ENCODE measurements at regions not wholly inside any gene's neighbourhood (a gene's known extent, or its start where the extent isn't known, plus 50 kb on each side); places are given as distances from the start of the nearest gene placed in this dataset.

GRCh38 chr5:27568811-27569210 is 530.4 kb upstream of the CDH9 start:
- no peak for ATAC-seq
- DNase-seq (ENCODE audit: low spot score), result no peak
- intact Hi-C loops (cut with DNase I), result no loop called here

GRCh38 chr5:27561408-27561807 is 523.0 kb upstream of the CDH9 start:
- intact Hi-C loops (cut with DNase I), result no loop called here
- ATAC-seq, result no peak
- DNase-seq (ENCODE audit: low spot score), result no peak

- intact Hi-C loops (cut with DNase I), result no loop called here
- DNase-seq (ENCODE audit: low spot score) (no peak), ATAC-seq (no peak)
These were observed 510.1 kb upstream of the CDH9 start for GRCh38 chr5:27548484-27548883.

GRCh38 chr5:27535031-27535557 is 496.7 kb upstream of the CDH9 start:
- no peak for DNase-seq (ENCODE audit: low spot score)
- intact Hi-C loops (cut with DNase I), result no loop called here
- no peak for ATAC-seq

GRCh38 chr5:27532305-27532704 is 493.9 kb upstream of the CDH9 start:
- DNase-seq (ENCODE audit: low spot score) (no peak), ATAC-seq (no peak)
- intact Hi-C loops (cut with DNase I), result no loop called here

- intact Hi-C loops (cut with DNase I), result no loop called here
- no peak for DNase-seq (ENCODE audit: low spot score)
- ATAC-seq, result no peak
These were observed 486.1 kb upstream of the CDH9 start for GRCh38 chr5:27524515-27524914.

GRCh38 chr5:27523629-27524028 is 485.2 kb upstream of the CDH9 start:
- intact Hi-C loops (cut with DNase I), result no loop called here
- ATAC-seq, result no peak
- no peak for DNase-seq (ENCODE audit: low spot score)

- DNase-seq (ENCODE audit: low spot score) (no peak), ATAC-seq (no peak)
- intact Hi-C loops (cut with DNase I), result no loop called here
These were observed 478.1 kb upstream of the CDH9 start for GRCh38 chr5:27516437-27516836.

GRCh38 chr5:27511061-27511460 is 472.7 kb upstream of the CDH9 start:
- ATAC-seq (no peak), DNase-seq (ENCODE audit: low spot score) (no peak)
- intact Hi-C loops (cut with DNase I), result no loop called here

GRCh38 chr5:27503813-27504212 is 465.4 kb upstream of the CDH9 start:
- ATAC-seq (no peak), DNase-seq (ENCODE audit: low spot score) (no peak)
- intact Hi-C loops (cut with DNase I), result no loop called here

- no peak for DNase-seq (ENCODE audit: low spot score)
- intact Hi-C loops (cut with DNase I), result no loop called here
- ATAC-seq, result no peak
These were observed 463.9 kb upstream of the CDH9 start for GRCh38 chr5:27502236-27502635.

- intact Hi-C loops (cut with DNase I), result no loop called here
- no peak for ATAC-seq
- no peak for DNase-seq (ENCODE audit: low spot score)
These were observed 459.1 kb upstream of the CDH9 start for GRCh38 chr5:27497491-27497890.

GRCh38 chr5:27494887-27495286 is 456.5 kb upstream of the CDH9 start:
- ATAC-seq (no peak), DNase-seq (ENCODE audit: low spot score) (no peak)
- intact Hi-C loops (cut with DNase I), result no loop called here

GRCh38 chr5:27491746-27492439 is 453.5 kb upstream of the CDH9 start:
- intact Hi-C loops (cut with DNase I), result no loop called here
- ATAC-seq, result no peak
- DNase-seq (ENCODE audit: low spot score), result no peak

- intact Hi-C loops (cut with DNase I), result no loop called here
- DNase-seq (ENCODE audit: low spot score) (no peak), ATAC-seq (no peak)
These were observed 452.7 kb upstream of the CDH9 start for GRCh38 chr5:27491047-27491446.

- ATAC-seq (no peak), DNase-seq (ENCODE audit: low spot score) (no peak)
- intact Hi-C loops (cut with DNase I), result no loop called here
These were observed 451.3 kb upstream of the CDH9 start for GRCh38 chr5:27489701-27490100.

- intact Hi-C loops (cut with DNase I), result no loop called here
- DNase-seq (ENCODE audit: low spot score) (no peak), ATAC-seq (no peak)
These were observed 444.3 kb upstream of the CDH9 start for GRCh38 chr5:27482663-27483062.

GRCh38 chr5:27479859-27480258 is 441.5 kb upstream of the CDH9 start:
- ATAC-seq, result no peak
- no peak for DNase-seq (ENCODE audit: low spot score)
- intact Hi-C loops (cut with DNase I), result no loop called here

GRCh38 chr5:27477550-27477949 is 439.2 kb upstream of the CDH9 start:
- intact Hi-C loops (cut with DNase I), result no loop called here
- DNase-seq (ENCODE audit: low spot score) (no peak), ATAC-seq (no peak)

GRCh38 chr5:27476356-27476988 is 438.1 kb upstream of the CDH9 start:
- DNase-seq (ENCODE audit: low spot score), result no peak
- no peak for ATAC-seq
- intact Hi-C loops (cut with DNase I), result no loop called here

- intact Hi-C loops (cut with DNase I), result no loop called here
- ATAC-seq (no peak), DNase-seq (ENCODE audit: low spot score) (no peak)
These were observed 436.7 kb upstream of the CDH9 start for GRCh38 chr5:27475063-27475462.
